GM18907 (cell line): ENCODE measurements at regions not wholly inside any gene's neighbourhood (a gene's known extent, or its start where the extent isn't known, plus 50 kb on each side); places are given as distances from the start of the nearest gene placed in this dataset.
"Not testable (repeated sequence)": the region's sequence is repeated elsewhere in the genome, so short reads cannot be mapped to it uniquely, and the experiment has no call there.

Experiments used
- ATAC-seq: cut with Tn5 transposase; IDR thresholded peaks from one replicate; pipeline ENCODE4 v1.9.1; 2021; ENCODE audit warnings: mild to moderate bottlenecking, moderate library complexity; ENCODE audit not compliant: unreplicated experiment

DNA sequence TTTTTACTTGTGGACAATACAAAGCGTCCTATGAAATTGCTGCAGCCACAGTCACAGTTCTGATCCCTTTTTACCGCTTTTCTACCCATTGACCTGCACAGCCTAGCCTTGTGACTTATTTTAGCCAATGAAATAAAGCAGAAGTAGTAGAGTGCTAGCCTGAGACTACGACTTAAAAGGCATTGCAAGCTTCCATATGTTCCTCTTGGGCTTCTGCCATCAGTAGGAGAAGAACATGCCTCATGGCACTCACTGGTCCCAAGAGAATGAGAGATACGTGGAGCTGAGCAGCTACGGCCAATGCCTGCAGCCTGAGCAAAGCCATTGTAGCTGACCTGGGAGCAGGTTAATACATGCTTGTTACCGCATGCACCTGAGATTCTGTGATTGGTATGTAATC is 416.6 kb upstream of the CLINT1 start:
- ATAC-seq: no peak

DNA sequence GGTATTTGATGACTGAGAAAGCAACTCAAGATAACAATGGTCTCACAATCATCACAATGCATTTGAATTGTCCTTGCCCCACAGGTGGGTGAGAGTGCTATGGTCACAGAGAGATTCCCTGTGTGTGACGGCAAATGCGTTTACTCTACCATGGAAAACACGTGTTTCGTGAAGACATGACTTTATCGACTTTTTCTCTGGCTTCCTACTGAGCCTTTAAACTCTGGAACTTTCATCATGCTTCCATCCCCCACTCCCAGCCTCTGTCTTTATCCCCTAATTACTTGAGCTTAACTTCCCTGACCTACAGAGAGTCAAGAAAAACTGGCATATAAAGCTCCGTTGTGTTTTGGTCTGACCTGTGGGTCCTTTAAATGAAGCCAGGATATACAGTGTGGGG is 414.1 kb upstream of the CLINT1 start:
- ATAC-seq: no peak

DNA sequence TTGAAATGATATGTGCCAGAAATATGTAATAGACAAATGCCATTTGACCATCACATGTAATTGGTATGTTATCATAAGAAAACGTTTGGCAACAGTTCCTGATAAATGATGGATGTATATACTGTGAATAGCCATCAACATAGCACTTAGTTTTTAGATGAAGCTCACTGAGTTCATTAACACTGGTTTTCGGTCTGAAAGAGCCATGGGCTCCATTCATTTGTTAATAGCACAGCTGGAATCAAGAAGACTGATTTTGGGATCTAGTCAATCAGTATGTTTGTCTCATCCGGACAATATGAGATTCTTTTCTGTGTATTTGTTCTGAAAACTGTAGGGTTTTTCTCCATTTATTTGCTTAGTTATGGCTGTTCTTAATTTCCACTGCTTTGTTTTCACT is 413.5 kb upstream of the CLINT1 start:
- no peak for ATAC-seq

DNA sequence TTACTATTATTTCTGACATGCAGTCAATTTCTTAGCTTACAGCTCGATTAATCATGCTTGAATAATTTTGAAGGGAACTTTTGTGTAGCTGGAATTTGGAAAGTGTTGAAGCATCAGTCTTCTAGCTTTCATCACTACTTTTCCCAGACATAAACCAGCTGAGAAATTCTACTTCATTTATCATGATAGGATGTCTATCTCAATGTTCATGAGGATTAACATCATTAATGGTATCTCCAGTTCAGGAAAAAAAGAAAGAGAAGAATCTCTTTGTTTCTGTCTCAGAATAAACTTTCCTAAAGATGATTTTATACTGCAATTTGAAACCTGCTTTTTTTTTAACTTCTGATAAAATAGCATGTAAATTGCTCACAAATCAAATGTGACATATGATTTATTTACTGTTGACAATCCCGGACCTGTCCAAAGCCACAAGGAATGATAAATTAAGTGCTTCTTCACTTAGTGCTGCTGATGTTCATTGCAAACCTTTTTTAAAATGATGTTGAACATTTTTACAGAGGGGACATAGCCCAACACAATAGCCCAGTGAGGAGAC is 412.1 kb upstream of the CLINT1 start:
- no peak for ATAC-seq

DNA sequence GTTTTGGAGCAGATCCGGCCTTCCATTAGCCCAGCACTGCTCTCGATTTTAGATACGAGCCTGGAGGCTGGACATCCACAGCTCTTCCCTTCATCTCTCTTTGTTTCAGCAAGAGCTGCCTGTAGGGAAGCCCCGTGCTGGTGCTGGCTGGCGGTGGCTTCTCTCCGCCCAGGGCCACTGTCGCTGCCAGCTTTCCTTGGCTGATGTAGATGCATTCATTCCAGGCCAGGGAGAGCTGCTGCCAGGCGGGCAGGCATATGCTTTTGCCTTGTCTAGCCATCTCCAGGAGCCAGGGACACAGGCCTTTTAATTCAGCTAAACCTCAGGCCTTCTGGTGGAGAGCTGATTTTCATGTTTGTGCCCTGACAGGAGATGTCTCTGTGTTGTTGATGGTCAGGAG is 409.3 kb upstream of the CLINT1 start:
- ATAC-seq: no peak

DNA sequence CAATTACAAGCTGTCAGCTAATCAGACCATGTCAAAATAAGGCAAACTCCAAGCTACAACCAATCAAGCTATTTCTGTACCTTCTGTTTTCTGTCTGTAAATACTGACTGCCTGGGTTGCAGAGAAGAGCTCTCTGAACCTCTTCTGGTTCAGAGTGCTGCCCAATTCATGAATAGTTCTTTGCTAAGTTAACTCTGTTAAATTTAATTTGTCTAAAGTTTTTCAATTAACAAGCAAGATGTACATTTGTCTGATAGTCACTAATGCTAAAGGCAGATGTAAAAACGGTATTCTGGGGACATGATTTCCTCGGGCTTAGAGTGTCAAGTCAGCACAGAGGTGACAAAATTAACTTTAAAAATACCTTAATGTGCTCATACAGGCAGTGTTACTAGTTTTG is 408.3 kb upstream of the CLINT1 start:
- no peak for ATAC-seq

DNA sequence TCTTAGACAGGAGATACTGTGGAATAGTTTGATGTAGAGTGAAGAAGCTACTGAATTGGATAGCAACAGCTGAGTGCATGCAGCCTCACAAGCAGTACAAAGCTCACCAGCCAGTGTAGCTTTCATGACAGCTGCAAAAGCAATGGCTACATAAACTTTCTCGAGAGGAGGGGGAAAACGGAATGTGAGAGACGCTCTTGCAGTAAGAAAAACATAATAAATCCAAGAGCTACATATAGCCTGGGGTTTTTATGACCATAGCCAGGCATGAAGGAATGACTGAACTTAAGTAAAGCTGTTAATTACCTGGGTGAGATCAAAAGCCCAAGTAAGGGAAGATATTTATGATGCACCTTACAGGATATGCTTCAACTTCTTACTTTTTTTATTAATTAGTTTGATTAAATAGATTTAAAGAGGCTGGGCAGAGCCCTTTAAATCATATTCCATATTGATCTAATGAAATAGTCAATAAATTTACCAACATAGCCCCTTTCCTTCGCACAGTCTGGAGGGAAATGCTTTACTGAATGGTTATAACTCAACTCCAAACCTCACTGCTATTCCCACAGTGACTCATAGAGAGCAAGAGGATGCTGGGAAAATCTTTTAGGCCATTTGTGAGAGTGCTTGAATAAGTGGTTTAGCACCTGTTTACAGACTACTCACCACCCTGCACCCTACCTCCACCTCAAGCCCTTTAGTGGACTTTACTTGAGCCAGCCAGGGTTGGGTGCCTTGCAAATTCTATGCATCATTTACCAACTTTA is 407.2 kb upstream of the CLINT1 start:
- ATAC-seq: no peak

DNA sequence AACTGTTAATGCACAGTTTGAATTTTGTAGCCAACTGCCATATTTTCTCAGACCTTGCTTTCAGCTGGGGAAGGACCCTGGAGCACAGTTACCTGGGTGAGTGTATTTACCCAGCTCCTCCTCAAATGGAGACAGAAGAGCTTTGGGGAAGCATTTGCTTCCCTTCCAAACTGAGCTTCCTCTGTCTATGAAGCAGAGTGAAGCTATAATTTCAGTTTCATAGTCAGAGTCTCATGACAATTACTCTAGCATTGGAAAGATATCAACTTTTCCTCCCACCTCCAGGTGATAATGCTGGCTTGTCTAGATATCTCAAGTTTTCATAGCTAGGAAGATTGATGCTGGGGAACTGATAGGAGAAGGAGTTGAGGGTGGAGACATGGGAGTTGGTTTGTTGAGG is 406.4 kb upstream of the CLINT1 start:
- no peak for ATAC-seq

DNA sequence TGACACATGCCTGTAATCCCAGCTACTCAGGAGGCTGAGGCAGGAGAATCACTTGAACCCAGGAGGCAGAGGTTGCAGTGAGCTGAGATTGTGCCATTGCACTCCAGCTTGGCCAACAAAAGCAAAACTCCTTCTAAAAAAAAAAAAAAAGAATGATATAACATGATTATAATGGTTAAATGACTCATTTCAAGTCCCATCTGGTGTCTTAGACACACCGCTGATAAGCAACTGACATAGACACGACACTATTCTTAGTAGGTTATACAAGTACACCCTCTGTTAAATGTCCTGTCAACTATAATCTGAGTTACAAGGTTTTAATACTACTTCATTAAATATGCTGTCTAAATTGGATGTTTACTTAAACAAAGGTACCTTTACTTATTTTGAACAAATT is 405.3 kb upstream of the CLINT1 start:
- no peak for ATAC-seq

DNA sequence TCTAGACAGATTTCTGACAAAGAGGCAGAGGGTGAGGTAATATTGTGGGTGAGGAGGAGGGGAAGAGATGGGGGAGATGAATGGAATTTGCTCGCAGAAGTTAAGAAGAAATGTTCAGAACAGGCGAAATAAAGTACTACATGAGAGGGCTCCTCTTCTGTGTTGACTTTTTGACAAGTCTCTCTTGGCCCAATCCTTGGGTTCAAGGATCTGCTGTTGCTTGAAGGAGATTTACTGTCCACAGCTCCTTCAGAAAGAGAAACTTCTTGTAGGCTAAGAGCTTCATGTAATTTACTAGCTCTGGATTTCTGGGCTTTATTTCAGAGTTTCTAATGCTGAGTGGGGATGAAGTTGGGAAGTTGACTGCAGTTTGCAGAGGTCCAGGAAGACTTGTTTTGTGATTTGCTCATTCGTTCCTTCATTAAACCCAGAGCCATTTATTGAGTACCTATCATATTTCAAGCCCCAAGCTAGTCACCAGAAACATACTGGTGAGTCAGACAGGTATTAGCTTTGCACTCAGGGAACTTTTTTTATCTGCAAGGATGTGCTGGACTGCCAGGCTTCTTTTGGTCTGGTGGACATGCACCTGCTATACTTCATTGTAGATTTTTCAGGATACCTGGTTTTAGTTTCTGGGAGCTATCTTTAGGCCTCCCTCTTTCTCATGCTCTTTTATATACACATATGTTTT is 402.9 kb upstream of the CLINT1 start:
- no peak for ATAC-seq

DNA sequence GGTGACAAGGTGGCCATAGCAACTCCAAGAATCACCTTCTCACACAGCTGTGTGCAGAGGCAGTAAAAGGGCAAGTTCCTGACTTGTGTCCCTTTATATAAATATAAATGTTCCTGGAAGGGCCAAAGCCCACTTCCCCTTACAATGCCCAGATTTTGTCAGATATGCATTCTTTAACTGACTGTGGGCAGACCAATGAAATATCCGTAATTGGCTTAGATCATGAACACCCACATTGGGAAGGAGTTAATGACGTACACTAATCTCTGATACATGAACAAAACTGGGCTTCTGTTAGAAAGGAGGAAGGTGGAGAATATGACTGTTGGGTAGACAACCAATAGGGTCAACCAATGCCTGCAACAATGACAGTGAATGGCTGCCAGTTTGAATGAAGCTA is 397.2 kb upstream of the CLINT1 start:
- no peak for ATAC-seq

DNA sequence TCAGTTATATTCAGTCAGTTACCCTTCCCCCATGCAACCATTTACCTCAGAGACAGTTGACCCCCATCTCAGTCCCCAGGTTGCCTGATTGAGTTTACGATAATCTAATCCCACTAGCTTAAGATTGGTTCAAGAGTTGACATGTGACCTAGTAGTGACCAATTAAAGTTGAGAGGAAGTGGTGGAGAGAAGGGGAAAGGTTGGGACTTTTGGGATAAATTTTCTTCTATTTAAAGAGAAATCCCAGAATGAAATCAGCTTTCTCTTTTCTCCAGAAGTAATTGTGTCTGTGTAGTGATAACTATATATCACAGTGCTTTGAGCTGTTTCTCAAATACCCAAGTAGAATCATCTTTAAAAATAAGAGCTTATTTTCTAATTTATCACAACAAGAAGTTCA is 396.7 kb upstream of the CLINT1 start:
- no peak for ATAC-seq

DNA sequence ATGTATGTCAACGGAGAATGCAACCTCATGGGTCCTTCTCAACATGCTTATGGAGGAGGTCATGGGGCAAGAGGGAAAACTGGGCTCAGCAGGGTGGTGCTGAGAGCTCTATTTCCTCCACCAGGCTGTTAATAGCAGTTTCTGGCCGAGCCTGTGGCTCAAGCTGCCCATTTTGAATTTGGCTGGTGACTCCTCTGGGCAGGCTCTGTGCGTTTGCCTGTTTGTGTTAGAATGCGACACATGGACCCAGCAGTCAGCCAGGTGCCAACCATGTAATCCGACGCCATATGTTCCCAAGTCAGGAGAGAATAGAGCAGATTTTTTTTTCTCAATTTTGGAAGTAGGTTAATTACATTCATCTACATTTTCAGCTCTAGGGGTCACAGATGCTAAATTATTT is 387.7 kb upstream of the CLINT1 start:
- ATAC-seq: no peak

DNA sequence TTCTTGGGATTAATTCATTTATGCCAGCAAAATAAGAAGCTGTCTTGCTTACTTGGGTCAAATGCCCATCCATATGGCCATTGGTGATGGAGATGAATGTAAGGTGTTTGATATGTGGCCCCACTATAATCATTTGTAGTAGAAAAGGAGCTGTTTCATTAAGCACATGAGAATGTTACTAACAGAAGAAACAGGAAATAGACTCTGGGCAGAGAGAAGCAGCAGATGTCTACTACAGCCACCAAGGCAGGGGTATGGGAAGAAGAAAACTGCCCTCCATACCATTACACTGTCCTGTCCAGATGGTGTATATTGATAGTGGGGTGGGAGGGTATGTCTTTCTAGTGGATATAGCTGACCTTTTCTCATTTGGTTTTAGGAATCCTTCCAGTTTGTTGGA is 386.6 kb upstream of the CLINT1 start:
- ATAC-seq: no peak

DNA sequence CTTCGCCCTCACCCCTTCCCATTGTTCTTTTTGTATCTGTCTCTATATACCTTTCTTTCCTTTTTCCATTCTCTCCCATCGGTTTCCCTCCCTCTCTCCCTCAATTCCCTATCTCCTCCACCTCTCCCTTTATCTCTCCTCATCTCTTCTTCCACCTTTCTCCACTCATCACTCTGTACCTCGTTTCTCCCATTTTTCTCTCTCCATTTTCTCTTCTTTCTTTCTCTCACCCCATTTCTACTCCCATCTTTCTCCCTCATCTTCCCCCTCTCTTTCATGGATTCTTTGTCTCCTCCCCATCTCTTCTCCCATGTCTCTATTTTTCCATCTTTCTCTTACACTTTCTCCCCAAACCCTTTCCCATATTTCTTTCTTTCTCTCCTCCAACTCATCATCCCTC is 385.9 kb upstream of the CLINT1 start:
- ATAC-seq: no peak

DNA sequence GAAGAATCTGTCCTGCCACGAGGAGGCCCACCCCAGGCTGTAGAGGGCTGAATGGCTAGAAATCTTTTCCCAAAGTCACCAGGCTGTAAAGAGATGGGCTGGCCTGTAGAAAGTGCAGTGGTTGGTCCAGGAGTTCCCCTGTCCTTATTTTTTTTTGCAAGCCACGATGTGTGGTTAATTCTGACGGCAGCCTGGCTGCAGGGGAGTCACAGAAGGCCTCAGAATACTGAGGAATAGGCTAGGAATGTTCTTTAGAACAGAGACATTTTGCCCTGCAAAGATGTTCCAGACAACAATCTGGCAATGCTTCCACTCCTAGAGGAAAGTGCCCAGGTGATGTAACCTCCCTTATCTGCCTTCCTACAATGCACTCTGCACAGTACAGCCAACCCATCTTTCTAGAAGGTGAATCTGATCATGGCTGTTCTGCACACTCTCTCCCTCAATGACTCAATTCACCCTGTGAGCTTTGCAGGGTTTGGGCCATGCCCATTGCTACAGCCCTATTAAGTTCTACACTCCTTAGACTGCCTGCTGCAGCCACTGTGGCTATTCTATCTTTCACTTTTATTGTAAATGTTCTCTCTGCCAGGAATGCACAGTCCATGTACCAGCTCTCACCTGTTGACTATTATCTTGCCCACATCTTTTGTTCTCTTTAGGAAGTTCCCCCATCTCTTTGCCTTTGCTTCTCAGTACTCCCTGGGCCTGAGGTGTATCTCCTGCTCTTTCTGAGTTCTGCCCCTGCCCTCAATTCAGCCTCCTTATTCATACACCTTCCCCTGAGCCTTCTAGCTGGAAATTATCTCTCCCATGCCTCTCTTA is 377.8 kb upstream of the CLINT1 start:
- no peak for ATAC-seq

DNA sequence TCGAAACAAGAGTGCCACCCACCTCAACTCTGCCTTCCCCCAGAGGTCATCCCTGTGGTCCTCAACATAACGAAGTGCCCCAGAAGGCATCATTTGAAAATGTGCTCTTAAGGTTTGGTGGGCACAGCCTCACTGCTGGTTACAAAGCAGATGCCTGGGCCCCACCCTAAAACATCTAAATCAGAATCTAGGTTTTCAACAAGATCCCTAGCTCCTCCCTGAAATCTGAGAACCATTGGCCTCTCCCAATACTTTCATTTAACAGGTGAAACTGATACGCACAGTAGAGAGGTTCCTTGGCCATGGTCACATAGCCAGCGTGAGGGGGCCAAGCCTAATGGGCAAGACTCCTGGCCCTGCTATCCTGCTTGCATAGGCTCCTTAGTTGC is 376.2 kb upstream of the CLINT1 start:
- ATAC-seq: no peak

DNA sequence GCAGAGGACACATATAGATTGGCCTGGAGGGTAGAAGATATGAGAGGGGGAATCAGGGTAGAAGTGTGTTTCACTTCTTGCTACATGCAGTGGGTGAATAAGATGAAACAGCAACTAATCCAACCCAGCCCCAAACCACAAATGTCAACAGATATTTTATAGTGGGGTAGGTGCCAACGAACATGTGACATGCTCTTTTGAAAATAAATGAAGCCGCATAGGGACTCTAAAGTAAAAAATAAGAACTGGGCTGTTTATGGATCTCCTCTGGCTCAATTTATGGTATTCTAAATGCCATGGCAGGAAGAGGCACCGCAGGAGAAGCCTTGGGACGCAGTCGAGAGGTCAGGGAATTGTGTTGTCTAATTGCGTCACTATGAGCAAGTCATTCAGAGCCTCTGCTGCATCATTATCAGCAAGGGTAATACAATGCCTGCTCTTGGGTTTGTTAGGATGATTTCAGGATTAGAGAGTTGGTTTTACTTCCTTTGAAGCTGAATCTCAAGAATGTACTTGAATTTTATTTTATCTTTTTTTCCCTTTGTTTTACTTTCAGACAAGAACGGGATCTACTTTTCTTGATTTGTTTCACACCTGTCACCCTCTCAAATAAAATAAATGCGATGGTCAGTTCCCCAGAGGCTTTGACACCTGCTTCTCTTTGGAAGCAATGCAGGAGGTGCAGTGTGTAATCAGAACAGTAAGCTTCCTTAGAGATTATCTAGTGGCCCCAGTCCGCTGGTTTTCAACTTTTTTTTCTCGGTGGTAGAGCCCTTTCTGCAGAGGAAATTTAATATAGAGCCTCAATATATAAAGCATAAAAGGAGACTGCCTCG is 375.6 kb upstream of the CLINT1 start:
- no peak for ATAC-seq

DNA sequence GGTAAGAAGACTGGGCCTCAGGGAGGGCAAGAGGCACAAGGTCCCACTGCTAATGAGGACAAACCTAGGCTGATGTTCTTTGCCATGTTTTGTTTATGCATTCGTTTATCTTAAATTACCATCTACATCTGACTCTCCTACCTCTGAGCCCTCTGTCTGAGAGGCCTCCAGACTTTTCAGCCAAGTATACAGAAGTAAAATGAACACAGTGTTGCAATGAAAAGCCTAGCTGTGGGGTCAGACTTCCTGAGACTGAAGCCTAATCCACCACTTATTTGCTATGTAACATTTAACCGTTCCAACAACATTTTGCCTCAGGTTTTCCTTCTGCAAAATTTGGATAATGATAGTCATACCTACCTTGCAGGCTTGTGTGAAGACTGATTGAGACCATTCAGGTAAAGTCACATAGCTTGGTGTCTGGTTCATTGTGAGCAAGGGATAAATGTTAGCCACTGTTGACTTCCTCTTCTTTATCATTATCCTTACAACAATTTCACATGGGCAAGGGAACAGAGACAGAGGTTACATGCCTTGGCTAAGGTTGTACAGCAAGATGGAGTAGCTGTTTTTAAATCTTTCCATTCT is 374.9 kb upstream of the CLINT1 start:
- ATAC-seq: no peak

DNA sequence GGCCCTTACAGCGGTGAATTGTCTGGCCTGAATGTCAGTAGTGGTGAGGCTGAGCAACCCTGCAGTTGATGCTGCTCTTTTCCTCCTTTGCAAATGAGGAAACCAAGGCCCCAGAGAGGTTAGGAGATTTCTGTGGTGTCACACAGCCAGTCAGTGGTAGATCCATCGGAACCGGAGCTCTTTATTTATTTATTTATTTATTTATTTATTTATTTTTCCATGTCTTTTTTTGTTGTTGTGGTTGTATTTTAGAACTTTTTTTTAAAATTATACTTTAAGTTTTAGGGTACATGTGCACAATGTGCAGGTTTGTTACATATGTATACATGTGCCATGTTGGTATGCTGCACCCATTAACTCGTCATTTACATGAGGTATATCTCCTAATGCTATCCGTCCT is 368.4 kb upstream of the CLINT1 start:
- ATAC-seq: not testable (repeated sequence)
